Endothelial cell of umbilical vein (primary cell): ENCODE measurements at regions not wholly inside any gene's neighbourhood (a gene's known extent, or its start where the extent isn't known, plus 50 kb on each side); places are given as distances from the start of the nearest gene placed in this dataset.

ENCODE experiments used
- CTCF ChIP-seq, 2 donors: IDR thresholded peaks; 1 replicate in 1 of 2; 2 replicates in 1 of 2; pipeline ENCODE4 v1.5.1; 2011; ENCODE audit warnings: low read length in 2 of 2, mild to moderate bottlenecking in 2 of 2, moderate library complexity in 2 of 2, control low read depth in 1 of 2, inconsistent platforms in 1 of 2, low read depth in 1 of 2; ENCODE audit not compliant: insufficient read depth in 1 of 2; ENCODE audit errors: extremely low read depth in 1 of 2
- EZH2 ChIP-seq: IDR thresholded peaks from 2 replicates; pipeline ENCODE4 v1.6.1; 2012; ENCODE audit warnings: borderline replicate concordance, low read depth, mild to moderate bottlenecking, moderate library complexity, low read length, inconsistent platforms; ENCODE audit not compliant: severe bottlenecking
- GATA2 ChIP-seq: IDR thresholded peaks from 2 replicates; pipeline ENCODE4 v1.7.0; 2011; ENCODE audit warnings: low read depth, mild to moderate bottlenecking, moderate library complexity, mixed read lengths, low read length; ENCODE audit not compliant: insufficient read length, insufficient read depth
- POLR2A ChIP-seq: IDR thresholded peaks from 2 replicates; pipeline ENCODE4 v1.6.1; 2012; ENCODE audit warnings: low read depth, mild to moderate bottlenecking, control low read depth, low read length
- POLR2AphosphoS5 ChIP-seq: IDR thresholded peaks from 2 replicates; pipeline ENCODE4 v1.6.1; 2012; ENCODE audit warnings: low read depth, mild to moderate bottlenecking, control low read depth, low read length, moderate library complexity; ENCODE audit not compliant: insufficient read depth
- TF ChIP-seq, protein P1 (sequence below): IDR thresholded peaks from 2 replicates; pipeline ENCODE4 v1.6.1; 2011; ENCODE audit not compliant: insufficient read depth, insufficient read length

DNA sequence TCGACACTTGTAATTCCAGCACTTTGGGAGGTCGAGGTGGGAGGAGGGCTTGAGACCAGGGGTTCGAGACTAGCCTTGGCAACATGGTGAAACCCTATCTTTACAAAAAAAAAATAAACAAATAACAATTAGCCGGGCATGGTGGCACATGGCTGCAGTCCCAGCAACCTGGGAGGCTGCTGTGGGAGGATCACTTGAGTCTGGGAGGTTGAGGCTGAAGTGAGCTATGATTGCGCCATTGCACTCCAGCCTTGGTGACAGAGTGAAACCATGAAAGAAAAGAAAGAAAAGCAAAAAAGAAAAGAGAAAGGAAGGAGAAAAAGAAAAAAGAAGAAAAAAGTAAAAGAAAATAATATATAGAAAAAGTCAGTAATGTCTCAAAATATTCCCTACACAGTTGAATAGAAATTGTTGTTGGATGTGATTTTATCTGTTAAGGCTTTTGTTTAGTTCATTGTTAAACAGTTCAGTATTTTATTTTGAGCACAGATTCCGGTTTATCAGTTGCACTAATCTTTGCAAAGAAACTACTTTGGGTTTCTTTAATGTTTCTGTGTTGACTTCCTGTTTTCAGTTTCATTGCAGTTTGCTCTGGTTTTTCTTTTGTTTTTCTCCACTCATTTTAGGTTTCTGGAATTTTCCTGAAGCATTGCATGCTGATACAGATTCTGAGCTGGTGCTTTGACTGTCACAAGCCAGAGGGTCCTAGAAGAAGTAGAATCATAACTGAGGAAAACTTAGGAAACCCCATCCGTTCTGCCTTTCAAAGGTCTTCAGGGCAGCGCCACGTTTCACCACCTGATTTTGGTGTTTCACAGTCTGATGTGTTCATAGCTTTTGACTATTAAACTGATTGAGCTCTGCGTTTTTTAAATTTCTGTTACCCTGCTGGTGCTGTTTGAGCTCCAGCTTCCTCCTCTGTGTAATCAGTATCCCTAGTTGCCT, 378.6 kb upstream of the AMELY start:
- TF ChIP-seq POLR2AphosphoS5 = no peak
- TF ChIP-seq CTCF (IDR thresholded peaks at IDR 0.05; ENCODE audit: extremely low read depth in 1 of 2, insufficient read depth in 1 of 2, low read depth in 1 of 2, low read length in 2 of 2) = no peak
- TF ChIP-seq EZH2 = no peak
- TF ChIP-seq GATA2 = no peak
- TF ChIP-seq POLR2A = no peak
- TF ChIP-seq, protein P1, sequence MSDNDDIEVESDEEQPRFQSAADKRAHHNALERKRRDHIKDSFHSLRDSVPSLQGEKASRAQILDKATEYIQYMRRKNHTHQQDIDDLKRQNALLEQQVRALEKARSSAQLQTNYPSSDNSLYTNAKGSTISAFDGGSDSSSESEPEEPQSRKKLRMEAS = no peak
